HEK293 (cell line): ENCODE measurements at regions not wholly inside any gene's neighbourhood (a gene's known extent, or its start where the extent isn't known, plus 50 kb on each side); places are given as distances from the start of the nearest gene placed in this dataset.

ENCODE experiments used
- CTCF ChIA-PET: fragments of 350-600 bp; formaldehyde crosslinking; extraction: SDS; loops from one replicate; lab custom pipeline; 2021; ENCODE audit warnings: antibody characterized with exemption; lab: Yijun Ruan, JAX
- POLR2A ChIA-PET: fragments of 300-600 bp; formaldehyde crosslinking; extraction: SDS; loops from one replicate; lab custom pipeline; 2020; ENCODE audit warnings: antibody characterized with exemption, inconsistent platforms; lab: Yijun Ruan, JAX
- H3K27ac ChIP-seq: fragments of 200-500 bp; sonication (Bioruptor generic); 2 replicates; pipeline ENCODE4 v1.5.1; 2014; ENCODE audit warnings: low read depth, low read length, control low read depth, inconsistent platforms; ENCODE audit errors: extremely low read depth
- H3K36me3 ChIP-seq, 2 experiments: fragments of 200-500 bp in 1 of 2; sonication (Bioruptor generic) in 1 of 2; 1 replicate in 1 of 2; 2 replicates in 1 of 2; pipeline ENCODE4 v1.5.1; 2014 to 2017; ENCODE audit warnings: inconsistent platforms in 2 of 2, low read length in 2 of 2; ENCODE audit not compliant: control insufficient read depth in 2 of 2, insufficient read depth in 1 of 2
- H3K4me1 ChIP-seq: fragments of 200-500 bp; sonication (Bioruptor generic); 2 replicates; pipeline ENCODE4 v1.5.1; 2014; ENCODE audit warnings: mild to moderate bottlenecking, low read length, inconsistent platforms; ENCODE audit not compliant: control insufficient read depth, insufficient read depth
- H3K4me3 ChIP-seq: 2 replicates; pipeline ENCODE4 v1.5.1; 2011; ENCODE audit warnings: low read depth, mild to moderate bottlenecking, control low read depth, low read length, moderate library complexity
- H3K9me3 ChIP-seq: fragments of 200-500 bp; sonication (Bioruptor generic); 2 replicates; pipeline ENCODE4 v1.5.1; 2014; ENCODE audit warnings: low read depth, low read length, inconsistent platforms; ENCODE audit not compliant: control insufficient read depth, insufficient read depth
- GFI1B ChIP-seq: fragments of 450-650 bp; formaldehyde crosslinking; IDR thresholded peaks from 2 replicates; pipeline ENCODE4 v1.5.1; 2016; ENCODE audit warnings: missing biosample characterization, missing genetic modification characterization
- HOXA7 ChIP-seq: sonication (generic); formaldehyde crosslinking; IDR thresholded peaks from 2 replicates; pipeline ENCODE4 v1.8.1; 2022; ENCODE audit warnings: missing genetic modification reagents, borderline replicate concordance
- SCRT1 ChIP-seq: fragments of 450-650 bp; formaldehyde crosslinking; IDR thresholded peaks from 2 replicates; pipeline ENCODE4 v1.5.1; 2016; ENCODE audit warnings: missing biosample characterization, missing genetic modification characterization, borderline replicate concordance
- ZFP41 ChIP-seq: fragments of 450-650 bp; formaldehyde crosslinking; IDR thresholded peaks from 2 replicates; pipeline ENCODE4 v1.5.1; 2016; ENCODE audit warnings: missing biosample characterization, missing genetic modification characterization, borderline replicate concordance
- ZNF311 ChIP-seq: fragments of 450-650 bp; formaldehyde crosslinking; IDR thresholded peaks from 2 replicates; pipeline ENCODE4 v1.5.1; 2017; ENCODE audit warnings: missing biosample characterization, missing genetic modification characterization, borderline replicate concordance
- ZNF341 ChIP-seq: fragments of 450-650 bp; formaldehyde crosslinking; IDR thresholded peaks from 2 replicates; pipeline ENCODE4; 2016; ENCODE audit warnings: low read depth, missing biosample characterization, missing genetic modification characterization
- ZNF404 ChIP-seq: fragments of 450-650 bp; formaldehyde crosslinking; IDR thresholded peaks from 2 replicates; pipeline ENCODE4 v1.5.1; 2017; ENCODE audit warnings: missing biosample characterization, missing genetic modification characterization
- ZNF501 ChIP-seq: fragments of 450-650 bp; formaldehyde crosslinking; IDR thresholded peaks from 2 replicates; pipeline ENCODE4 v1.5.1; 2016; ENCODE audit warnings: missing biosample characterization, missing genetic modification characterization
- ZNF555 ChIP-seq: fragments of 450-650 bp; formaldehyde crosslinking; conservative IDR thresholded peaks from 2 replicates; pipeline ENCODE4 v1.5.1; 2017; ENCODE audit warnings: missing biosample characterization, mild to moderate bottlenecking, missing genetic modification characterization, inconsistent platforms
- ZNF626 ChIP-seq: fragments of 450-650 bp; sonication (Bioruptor Pico); formaldehyde crosslinking; IDR thresholded peaks from 2 replicates; pipeline ENCODE4 v1.5.1; 2018; ENCODE audit warnings: missing biosample characterization, missing genetic modification characterization, inconsistent platforms
- ZNF629 ChIP-seq: fragments of 450-650 bp; formaldehyde crosslinking; IDR thresholded peaks from 2 replicates; pipeline ENCODE4 v1.5.1; 2017; ENCODE audit warnings: missing biosample characterization, missing genetic modification characterization
- ZNF76 ChIP-seq: fragments of 450-650 bp; formaldehyde crosslinking; IDR thresholded peaks from 2 replicates; pipeline ENCODE4; 2016; ENCODE audit warnings: low read depth, missing biosample characterization, missing genetic modification characterization, borderline replicate concordance
- ZNF776 ChIP-seq: fragments of 450-650 bp; formaldehyde crosslinking; IDR thresholded peaks from 2 replicates; pipeline ENCODE4 v1.5.0; 2017; ENCODE audit warnings: missing biosample characterization, missing genetic modification characterization, borderline replicate concordance
- ZNF785 ChIP-seq: fragments of 450-650 bp; formaldehyde crosslinking; IDR thresholded peaks from 2 replicates; pipeline ENCODE4 v1.5.1; 2016; ENCODE audit warnings: missing biosample characterization, missing genetic modification characterization
- ZSCAN16 ChIP-seq: fragments of 450-650 bp; formaldehyde crosslinking; IDR thresholded peaks from 2 replicates; pipeline ENCODE4 v1.5.1; 2016; ENCODE audit warnings: missing biosample characterization, missing genetic modification characterization
- TF ChIP-seq, protein P1 (sequence below): fragments of 450-650 bp; formaldehyde crosslinking; IDR thresholded peaks from 2 replicates; pipeline ENCODE4 v1.5.1; 2016; ENCODE audit warnings: missing biosample characterization, missing genetic modification characterization, borderline replicate concordance
- TF ChIP-seq, protein P2 (sequence below): fragments of 450-650 bp; formaldehyde crosslinking; IDR thresholded peaks from 2 replicates; pipeline ENCODE4 v1.5.1; 2016; ENCODE audit warnings: missing biosample characterization, missing genetic modification characterization
- TF ChIP-seq, protein P3 (sequence below): fragments of 450-650 bp; formaldehyde crosslinking; IDR thresholded peaks from 2 replicates; pipeline ENCODE4 v1.5.1; 2016; ENCODE audit warnings: missing biosample characterization, missing genetic modification characterization
- TF ChIP-seq, protein P4 (sequence below): fragments of 450-650 bp; formaldehyde crosslinking; IDR thresholded peaks from 2 replicates; pipeline ENCODE4 v1.5.1; 2016; ENCODE audit warnings: missing biosample characterization, missing genetic modification characterization

DNA sequence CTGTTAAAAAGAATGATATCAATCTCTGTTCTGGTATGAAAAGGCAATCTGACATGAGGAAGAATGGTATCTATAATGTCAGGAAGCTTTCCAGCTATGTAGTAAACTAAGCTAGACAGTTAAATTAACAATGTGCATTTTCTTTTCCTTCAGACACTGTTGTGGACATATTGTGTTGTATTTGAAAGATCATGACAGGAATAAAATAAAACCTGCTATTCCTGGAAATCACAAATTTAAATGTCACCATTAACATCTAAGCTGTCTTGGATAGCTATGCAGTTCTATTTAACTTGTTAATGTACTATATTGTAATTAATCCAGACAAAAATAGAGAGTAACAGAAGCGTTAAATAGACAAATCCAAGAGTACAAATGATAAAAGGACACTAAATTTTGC is 297.4 kb upstream of the LUZP2 start:
- Histone ChIP-seq H3K9me3 (no peaks in the 10 kb centered on the region), H3K27ac (no peak overlapping the region), H3K4me1 (no peaks in the 10 kb centered on the region), H3K36me3 (no peaks in the 10 kb centered on the region), H3K4me3 (no peak overlapping the region)
- ChIA-PET POLR2A (no interaction called here), CTCF (interaction anchor here (0.6 kb wide), 1 partner anchor 88 kb away, joined by 3 read pairs; no protein-coding TSS in a partner anchor)
- no peak for TF ChIP-seq GFI1B
- no peak for TF ChIP-seq ZNF785 (tag by site-specific recombination)
- no peak for TF ChIP-seq ZSCAN16 (tag by site-specific recombination)
- TF ChIP-seq SCRT1 (tag by site-specific recombination), result no peak

DNA sequence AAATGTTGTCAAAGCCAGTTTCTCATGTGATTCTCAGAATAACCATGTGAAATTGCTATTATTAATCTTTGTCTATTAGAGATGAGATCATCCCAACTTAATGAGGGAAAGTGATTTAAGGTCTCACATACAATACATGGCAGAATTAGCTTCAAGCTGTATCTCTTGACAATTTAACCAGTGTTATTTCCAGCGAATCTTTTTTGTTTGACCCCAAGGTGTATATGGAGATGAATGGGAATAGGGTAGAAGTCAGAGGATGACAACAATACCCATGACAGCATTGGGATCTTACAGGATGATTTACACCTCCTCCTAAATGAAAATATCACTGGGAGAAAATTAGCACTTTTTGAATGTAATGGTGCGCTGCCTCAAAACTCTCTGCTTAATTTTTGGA is 290.8 kb upstream of the LUZP2 start:
- Histone ChIP-seq H3K36me3 (no peaks in the 10 kb centered on the region), H3K4me1 (no peaks in the 10 kb centered on the region), H3K9me3 (no peaks in the 10 kb centered on the region), H3K4me3 (no peak overlapping the region), H3K27ac (no peak overlapping the region)
- POLR2A ChIA-PET, result no interaction called here
- CTCF ChIA-PET, result no interaction called here
- TF ChIP-seq ZNF311 (tag by site-specific recombination) (no peak), HOXA7 (CRISPR knock-in tag) (no peak), ZNF76 (no peak), ZNF629 (tag by site-specific recombination) (no peak), ZNF776 (no peak), ZNF626 (tag by site-specific recombination) (no peak), ZNF404 (tag by site-specific recombination) (no peak), ZNF341 (no peak), ZNF555 (tag by site-specific recombination) (no peak), ZNF785 (tag by site-specific recombination) (no peak), ZFP41 (tag by site-specific recombination) (no peak), ZNF501 (tag by site-specific recombination) (no peak)
- TF ChIP-seq, protein P1, sequence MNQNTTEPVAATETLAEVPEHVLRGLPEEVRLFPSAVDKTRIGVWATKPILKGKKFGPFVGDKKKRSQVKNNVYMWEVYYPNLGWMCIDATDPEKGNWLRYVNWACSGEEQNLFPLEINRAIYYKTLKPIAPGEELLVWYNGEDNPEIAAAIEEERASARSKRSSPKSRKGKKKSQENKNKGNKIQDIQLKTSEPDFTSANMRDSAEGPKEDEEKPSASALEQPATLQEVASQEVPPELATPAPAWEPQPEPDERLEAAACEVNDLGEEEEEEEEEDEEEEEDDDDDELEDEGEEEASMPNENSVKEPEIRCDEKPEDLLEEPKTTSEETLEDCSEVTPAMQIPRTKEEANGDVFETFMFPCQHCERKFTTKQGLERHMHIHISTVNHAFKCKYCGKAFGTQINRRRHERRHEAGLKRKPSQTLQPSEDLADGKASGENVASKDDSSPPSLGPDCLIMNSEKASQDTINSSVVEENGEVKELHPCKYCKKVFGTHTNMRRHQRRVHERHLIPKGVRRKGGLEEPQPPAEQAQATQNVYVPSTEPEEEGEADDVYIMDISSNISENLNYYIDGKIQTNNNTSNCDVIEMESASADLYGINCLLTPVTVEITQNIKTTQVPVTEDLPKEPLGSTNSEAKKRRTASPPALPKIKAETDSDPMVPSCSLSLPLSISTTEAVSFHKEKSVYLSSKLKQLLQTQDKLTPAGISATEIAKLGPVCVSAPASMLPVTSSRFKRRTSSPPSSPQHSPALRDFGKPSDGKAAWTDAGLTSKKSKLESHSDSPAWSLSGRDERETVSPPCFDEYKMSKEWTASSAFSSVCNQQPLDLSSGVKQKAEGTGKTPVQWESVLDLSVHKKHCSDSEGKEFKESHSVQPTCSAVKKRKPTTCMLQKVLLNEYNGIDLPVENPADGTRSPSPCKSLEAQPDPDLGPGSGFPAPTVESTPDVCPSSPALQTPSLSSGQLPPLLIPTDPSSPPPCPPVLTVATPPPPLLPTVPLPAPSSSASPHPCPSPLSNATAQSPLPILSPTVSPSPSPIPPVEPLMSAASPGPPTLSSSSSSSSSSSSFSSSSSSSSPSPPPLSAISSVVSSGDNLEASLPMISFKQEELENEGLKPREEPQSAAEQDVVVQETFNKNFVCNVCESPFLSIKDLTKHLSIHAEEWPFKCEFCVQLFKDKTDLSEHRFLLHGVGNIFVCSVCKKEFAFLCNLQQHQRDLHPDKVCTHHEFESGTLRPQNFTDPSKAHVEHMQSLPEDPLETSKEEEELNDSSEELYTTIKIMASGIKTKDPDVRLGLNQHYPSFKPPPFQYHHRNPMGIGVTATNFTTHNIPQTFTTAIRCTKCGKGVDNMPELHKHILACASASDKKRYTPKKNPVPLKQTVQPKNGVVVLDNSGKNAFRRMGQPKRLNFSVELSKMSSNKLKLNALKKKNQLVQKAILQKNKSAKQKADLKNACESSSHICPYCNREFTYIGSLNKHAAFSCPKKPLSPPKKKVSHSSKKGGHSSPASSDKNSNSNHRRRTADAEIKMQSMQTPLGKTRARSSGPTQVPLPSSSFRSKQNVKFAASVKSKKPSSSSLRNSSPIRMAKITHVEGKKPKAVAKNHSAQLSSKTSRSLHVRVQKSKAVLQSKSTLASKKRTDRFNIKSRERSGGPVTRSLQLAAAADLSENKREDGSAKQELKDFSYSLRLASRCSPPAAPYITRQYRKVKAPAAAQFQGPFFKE (tag by site-specific recombination), result no peak
- TF ChIP-seq, protein P2, sequence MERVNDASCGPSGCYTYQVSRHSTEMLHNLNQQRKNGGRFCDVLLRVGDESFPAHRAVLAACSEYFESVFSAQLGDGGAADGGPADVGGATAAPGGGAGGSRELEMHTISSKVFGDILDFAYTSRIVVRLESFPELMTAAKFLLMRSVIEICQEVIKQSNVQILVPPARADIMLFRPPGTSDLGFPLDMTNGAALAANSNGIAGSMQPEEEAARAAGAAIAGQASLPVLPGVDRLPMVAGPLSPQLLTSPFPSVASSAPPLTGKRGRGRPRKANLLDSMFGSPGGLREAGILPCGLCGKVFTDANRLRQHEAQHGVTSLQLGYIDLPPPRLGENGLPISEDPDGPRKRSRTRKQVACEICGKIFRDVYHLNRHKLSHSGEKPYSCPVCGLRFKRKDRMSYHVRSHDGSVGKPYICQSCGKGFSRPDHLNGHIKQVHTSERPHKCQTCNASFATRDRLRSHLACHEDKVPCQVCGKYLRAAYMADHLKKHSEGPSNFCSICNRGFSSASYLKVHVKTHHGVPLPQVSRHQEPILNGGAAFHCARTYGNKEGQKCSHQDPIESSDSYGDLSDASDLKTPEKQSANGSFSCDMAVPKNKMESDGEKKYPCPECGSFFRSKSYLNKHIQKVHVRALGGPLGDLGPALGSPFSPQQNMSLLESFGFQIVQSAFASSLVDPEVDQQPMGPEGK (tag by site-specific recombination), result no peak
- TF ChIP-seq, protein P3, sequence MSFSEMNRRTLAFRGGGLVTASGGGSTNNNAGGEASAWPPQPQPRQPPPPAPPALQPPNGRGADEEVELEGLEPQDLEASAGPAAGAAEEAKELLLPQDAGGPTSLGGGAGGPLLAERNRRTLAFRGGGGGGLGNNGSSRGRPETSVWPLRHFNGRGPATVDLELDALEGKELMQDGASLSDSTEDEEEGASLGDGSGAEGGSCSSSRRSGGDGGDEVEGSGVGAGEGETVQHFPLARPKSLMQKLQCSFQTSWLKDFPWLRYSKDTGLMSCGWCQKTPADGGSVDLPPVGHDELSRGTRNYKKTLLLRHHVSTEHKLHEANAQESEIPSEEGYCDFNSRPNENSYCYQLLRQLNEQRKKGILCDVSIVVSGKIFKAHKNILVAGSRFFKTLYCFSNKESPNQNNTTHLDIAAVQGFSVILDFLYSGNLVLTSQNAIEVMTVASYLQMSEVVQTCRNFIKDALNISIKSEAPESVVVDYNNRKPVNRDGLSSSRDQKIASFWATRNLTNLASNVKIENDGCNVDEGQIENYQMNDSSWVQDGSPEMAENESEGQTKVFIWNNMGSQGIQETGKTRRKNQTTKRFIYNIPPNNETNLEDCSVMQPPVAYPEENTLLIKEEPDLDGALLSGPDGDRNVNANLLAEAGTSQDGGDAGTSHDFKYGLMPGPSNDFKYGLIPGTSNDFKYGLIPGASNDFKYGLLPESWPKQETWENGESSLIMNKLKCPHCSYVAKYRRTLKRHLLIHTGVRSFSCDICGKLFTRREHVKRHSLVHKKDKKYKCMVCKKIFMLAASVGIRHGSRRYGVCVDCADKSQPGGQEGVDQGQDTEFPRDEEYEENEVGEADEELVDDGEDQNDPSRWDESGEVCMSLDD, result no peak
- TF ChIP-seq, protein P4, sequence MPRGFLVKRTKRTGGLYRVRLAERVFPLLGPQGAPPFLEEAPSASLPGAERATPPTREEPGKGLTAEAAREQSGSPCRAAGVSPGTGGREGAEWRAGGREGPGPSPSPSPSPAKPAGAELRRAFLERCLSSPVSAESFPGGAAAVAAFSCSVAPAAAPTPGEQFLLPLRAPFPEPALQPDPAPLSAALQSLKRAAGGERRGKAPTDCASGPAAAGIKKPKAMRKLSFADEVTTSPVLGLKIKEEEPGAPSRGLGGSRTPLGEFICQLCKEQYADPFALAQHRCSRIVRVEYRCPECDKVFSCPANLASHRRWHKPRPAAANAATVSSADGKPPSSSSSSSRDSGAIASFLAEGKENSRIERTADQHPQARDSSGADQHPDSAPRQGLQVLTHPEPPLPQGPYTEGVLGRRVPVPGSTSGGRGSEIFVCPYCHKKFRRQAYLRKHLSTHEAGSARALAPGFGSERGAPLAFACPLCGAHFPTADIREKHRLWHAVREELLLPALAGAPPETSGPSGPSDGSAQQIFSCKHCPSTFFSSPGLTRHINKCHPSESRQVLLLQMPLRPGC (tag by site-specific recombination), result no peak
